ENCODE measurements at regions not wholly inside any gene's neighbourhood (a gene's known extent, or its start where the extent isn't known, plus 50 kb on each side); places are given as distances from the start of the nearest gene placed in this dataset.

DNA sequence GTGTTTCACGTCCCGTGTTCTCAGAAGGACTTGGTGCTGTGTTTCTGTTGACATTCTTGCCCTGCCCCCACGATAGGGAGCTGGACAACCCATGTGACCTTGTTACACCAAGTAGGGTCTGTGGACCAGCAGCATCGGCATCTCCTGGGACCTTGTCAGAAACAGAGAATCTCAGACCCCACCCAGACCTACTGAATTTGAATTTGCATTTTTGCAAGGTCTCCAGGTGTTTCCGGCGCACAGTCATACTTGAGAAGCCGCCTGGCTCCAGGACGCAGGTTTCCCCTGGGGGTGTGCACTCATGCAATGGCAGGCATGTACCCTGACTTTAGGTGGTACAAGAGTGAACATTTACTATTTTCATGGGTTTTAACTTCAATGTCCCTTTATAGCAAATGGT is 117.9 kb downstream of the TLE3 start:
- TF ChIP-seq TEAD4 (IDR thresholded peaks at IDR 0.05), result no peak
- TF ChIP-seq TAF1 (IDR thresholded peaks at IDR 0.05; ENCODE audit: low read depth), result no peak
- TF ChIP-seq, protein P1, sequence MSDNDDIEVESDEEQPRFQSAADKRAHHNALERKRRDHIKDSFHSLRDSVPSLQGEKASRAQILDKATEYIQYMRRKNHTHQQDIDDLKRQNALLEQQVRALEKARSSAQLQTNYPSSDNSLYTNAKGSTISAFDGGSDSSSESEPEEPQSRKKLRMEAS (IDR thresholded peaks at IDR 0.05), result no peak
- TF ChIP-seq FOXM1 (IDR thresholded peaks at IDR 0.05; ENCODE audit: borderline replicate concordance, low read depth), result no peak
- TF ChIP-seq YY1 (IDR thresholded peaks at IDR 0.05; ENCODE audit: low read depth), result no peak
- TF ChIP-seq, protein P2, sequence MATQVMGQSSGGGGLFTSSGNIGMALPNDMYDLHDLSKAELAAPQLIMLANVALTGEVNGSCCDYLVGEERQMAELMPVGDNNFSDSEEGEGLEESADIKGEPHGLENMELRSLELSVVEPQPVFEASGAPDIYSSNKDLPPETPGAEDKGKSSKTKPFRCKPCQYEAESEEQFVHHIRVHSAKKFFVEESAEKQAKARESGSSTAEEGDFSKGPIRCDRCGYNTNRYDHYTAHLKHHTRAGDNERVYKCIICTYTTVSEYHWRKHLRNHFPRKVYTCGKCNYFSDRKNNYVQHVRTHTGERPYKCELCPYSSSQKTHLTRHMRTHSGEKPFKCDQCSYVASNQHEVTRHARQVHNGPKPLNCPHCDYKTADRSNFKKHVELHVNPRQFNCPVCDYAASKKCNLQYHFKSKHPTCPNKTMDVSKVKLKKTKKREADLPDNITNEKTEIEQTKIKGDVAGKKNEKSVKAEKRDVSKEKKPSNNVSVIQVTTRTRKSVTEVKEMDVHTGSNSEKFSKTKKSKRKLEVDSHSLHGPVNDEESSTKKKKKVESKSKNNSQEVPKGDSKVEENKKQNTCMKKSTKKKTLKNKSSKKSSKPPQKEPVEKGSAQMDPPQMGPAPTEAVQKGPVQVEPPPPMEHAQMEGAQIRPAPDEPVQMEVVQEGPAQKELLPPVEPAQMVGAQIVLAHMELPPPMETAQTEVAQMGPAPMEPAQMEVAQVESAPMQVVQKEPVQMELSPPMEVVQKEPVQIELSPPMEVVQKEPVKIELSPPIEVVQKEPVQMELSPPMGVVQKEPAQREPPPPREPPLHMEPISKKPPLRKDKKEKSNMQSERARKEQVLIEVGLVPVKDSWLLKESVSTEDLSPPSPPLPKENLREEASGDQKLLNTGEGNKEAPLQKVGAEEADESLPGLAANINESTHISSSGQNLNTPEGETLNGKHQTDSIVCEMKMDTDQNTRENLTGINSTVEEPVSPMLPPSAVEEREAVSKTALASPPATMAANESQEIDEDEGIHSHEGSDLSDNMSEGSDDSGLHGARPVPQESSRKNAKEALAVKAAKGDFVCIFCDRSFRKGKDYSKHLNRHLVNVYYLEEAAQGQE (IDR thresholded peaks at IDR 0.05; ENCODE audit: low read depth), result no peak
- TF ChIP-seq, protein P3, sequence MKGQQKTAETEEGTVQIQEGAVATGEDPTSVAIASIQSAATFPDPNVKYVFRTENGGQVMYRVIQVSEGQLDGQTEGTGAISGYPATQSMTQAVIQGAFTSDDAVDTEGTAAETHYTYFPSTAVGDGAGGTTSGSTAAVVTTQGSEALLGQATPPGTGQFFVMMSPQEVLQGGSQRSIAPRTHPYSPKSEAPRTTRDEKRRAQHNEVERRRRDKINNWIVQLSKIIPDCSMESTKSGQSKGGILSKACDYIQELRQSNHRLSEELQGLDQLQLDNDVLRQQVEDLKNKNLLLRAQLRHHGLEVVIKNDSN (IDR thresholded peaks at IDR 0.05), result no peak
- no peak for TF ChIP-seq NFIC (IDR thresholded peaks at IDR 0.05)
- TF ChIP-seq TCF12 (IDR thresholded peaks at IDR 0.05; ENCODE audit: low read depth), result no peak
- TF ChIP-seq CREB1 (IDR thresholded peaks at IDR 0.05; ENCODE audit: low read depth), result no peak
- TF ChIP-seq RAD21 (IDR thresholded peaks at IDR 0.05; ENCODE audit: low read depth), result no peak
- no peak for TF ChIP-seq EP300 (IDR thresholded peaks at IDR 0.05; ENCODE audit: borderline replicate concordance)
- TF ChIP-seq CEBPB (IDR thresholded peaks at IDR 0.05), result no peak

All from Ishikawa (cell line).